ENCODE measurements at regions not wholly inside any gene's neighbourhood (a gene's known extent, or its start where the extent isn't known, plus 50 kb on each side); places are given as distances from the start of the nearest gene placed in this dataset.
"Not testable (repeated sequence)": the region's sequence is repeated elsewhere in the genome, so short reads cannot be mapped to it uniquely, and the experiment has no call there.

DNA sequence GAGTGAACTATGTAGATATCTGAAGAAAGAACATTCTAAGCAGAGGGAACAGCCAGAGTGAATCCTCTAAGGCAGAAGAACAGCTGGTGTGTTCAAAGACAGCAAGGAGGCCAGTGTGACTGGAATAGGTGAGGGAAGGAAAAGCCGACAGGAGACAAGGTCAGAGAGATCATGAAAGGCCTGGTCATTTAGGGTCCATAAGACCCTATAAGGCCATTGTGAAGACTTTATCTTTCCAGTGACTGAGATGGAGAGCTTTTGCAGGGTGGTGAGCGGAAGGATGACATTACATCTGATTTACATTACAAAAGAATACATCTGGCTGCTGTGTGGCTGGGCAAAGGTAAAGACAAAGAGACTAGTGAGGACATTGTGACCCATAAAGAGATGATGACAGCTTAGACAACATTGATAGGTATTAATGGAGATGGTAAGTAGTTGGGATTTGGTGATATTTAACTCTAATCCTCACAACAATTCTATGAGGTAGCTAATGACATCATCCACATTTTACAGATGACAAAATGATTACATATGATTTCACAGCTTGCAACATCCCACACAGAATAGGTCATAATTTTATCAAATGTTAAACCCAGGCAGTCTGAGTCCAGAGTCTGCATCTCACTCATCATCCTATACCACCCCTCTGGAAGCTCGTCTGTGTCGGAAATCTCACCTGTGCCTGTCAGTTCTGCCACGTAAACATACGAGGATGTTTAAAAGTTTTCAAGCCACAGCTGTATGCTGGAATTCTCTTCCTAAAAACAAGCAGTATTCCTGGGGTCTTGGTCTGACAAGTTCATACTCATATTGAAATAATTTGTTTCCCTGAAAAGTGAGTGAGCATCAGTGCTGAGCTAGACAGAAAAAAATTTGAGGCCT is 70.2 kb upstream of the PIK3R4 start (continued):
- TF ChIP-seq, protein P1, sequence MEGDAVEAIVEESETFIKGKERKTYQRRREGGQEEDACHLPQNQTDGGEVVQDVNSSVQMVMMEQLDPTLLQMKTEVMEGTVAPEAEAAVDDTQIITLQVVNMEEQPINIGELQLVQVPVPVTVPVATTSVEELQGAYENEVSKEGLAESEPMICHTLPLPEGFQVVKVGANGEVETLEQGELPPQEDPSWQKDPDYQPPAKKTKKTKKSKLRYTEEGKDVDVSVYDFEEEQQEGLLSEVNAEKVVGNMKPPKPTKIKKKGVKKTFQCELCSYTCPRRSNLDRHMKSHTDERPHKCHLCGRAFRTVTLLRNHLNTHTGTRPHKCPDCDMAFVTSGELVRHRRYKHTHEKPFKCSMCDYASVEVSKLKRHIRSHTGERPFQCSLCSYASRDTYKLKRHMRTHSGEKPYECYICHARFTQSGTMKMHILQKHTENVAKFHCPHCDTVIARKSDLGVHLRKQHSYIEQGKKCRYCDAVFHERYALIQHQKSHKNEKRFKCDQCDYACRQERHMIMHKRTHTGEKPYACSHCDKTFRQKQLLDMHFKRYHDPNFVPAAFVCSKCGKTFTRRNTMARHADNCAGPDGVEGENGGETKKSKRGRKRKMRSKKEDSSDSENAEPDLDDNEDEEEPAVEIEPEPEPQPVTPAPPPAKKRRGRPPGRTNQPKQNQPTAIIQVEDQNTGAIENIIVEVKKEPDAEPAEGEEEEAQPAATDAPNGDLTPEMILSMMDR (IDR thresholded peaks at IDR 0.05 in 2 of 3, conservative IDR thresholded peaks at IDR 0.05 in 1 of 3; ENCODE audit: control insufficient read depth in 2 of 3, extremely low read depth in 1 of 3, insufficient read depth in 1 of 3, low read depth in 3 of 3, low read length in 3 of 3) = no peak

DNA sequence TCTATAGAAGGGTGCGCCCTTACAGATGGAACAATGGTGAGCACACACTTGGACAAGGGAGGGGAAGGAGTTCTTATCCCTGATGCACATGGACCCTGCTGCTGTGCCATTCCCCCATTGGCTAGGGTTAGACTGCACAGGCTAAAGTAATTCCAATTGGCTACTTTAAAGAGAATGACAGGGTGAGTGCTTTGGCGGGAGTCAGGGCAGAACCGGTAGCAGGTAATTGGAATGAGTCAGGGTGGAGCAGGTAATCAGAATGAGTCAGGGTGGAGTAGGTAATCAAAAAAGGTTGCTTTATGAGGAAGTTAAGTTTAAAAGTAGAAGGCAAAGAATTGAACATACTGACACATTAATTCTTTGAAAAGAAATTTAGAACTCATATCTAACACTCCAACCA is 71.4 kb upstream of the PIK3R4 start:
- not testable (repeated sequence) for H3K36me3 ChIP-seq (ENCODE audit: control insufficient read depth in 2 of 2, insufficient read depth in 2 of 2, low read length in 1 of 2)

More for the DNA sequence above, 71.4 kb upstream of the PIK3R4 start:
- FAIRE-seq; H3K9ac ChIP-seq (ENCODE audit: control insufficient read depth, insufficient read depth, low read length); H3K4me3 ChIP-seq; H3K4me1 ChIP-seq (ENCODE audit: control insufficient read depth, insufficient read depth, low read length); CTCF ChIA-PET; RAD21 ChIA-PET (ENCODE audit: unreplicated experiment); BruUV-seq (replicated peaks); H3K27me3 ChIP-seq (replicated peaks in 1 of 2; ENCODE audit: control insufficient read depth in 2 of 2, insufficient read depth in 2 of 2, low read length in 1 of 2); in situ Hi-C loops (cut with MboI); H3K27ac ChIP-seq (ENCODE audit: control insufficient read depth, insufficient read depth); SMC1A ChIA-PET (ENCODE audit: uncharacterized antibody, unreplicated experiment); H3K9me3 ChIP-seq (replicated peaks; ENCODE audit: control insufficient read depth, insufficient read depth, low read length); H2AFZ ChIP-seq (ENCODE audit: control insufficient read depth, low read depth, low read length); H4K20me1 ChIP-seq (ENCODE audit: control insufficient read depth, insufficient read depth); DNase-seq (ENCODE audit: low read depth, low spot score); H3K79me2 ChIP-seq (ENCODE audit: control insufficient read depth, insufficient read depth, low read length); POLR2A ChIA-PET; intact Hi-C loops (cut with micrococcal nuclease; ENCODE audit: unreplicated experiment); ATAC-seq; H3K4me2 ChIP-seq (ENCODE audit: control insufficient read depth, insufficient read depth): not testable (repeated sequence)
- WGBS (ENCODE audit: insufficient coverage, insufficient replicate concordance, low lambda C conversion rate, missing lambda C conversion rate) = 100% methylated on average over 3 of the region's 3 CpGs

Data from GM12878 (cell line).